Superior temporal gyrus (tissue), 1 donor: ENCODE measurements at regions not wholly inside any gene's neighbourhood (a gene's known extent, or its start where the extent isn't known, plus 50 kb on each side); places are given as distances from the start of the nearest gene placed in this dataset.

Source experiments
- DNase-seq: peaks from one replicate; pipeline ENCODE4 v3.0.0-alpha.2; 2016; ENCODE audit errors: extremely low spot score

DNA sequence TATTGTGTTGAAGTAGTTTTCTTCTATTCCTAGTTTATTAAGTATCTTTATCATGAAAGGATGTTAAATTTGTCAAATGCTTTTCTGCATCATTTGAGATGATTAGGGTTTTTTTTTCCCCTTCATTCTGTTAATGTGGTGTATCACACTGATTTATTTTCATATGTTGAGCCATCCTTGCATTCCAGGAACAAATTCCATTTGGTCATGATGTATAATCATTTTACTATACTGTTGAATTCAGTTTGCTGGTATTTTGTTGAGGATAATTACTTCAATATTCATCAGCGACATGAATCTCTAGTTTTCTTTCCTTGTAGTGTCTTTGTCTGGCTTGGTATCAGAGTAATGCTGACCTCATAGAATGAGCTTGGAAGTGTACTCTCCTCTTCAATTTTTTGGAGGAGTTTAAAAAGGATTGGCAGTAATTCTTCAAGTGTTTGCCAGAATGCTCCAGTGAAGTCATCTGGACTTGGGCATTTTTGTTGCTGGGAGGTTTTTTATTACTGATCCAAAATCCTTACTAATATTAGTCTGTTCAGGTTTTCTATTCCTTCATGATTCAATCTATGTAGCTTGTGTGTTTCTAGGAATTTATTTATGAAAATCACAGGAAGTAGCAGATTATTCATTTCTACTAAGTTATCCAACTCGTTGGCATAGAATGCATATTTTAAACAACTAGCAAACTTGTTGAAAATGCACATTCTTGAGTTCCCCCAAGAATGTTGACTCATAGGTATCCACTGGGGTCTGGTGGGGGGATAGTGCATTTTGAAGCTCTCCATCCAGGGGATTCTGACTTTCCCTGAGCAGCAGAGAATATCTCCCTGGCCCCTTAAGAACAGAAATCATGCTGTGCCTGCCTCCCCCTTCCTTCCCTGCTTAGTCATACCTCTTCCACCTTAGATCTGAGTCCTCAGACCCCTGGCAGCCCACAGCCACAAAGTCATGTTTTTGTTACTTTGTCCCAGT lies 187.1 kb downstream of the BMP7 start:
- no peak for DNase-seq

DNA sequence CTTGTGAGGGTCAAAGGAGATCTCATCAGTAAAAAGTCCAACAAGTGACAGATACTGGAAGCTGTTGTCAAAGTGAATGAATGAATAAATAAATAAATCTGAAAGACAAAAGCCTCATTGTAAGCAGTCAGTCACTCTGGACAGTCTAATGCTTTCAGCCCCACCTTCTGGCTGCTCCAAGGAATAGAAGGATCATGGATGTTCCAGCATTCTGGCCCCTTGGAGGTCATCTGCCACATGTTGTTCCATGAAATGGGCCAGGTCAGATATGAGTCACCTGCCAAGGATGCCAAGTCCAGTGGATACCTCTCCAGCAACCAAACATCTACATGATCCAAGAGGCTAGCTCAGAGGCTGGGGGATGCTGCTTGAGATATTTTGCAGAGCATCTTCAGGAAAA lies 185.6 kb downstream of the BMP7 start:
- peak; percentile 75 for DNase-seq

DNA sequence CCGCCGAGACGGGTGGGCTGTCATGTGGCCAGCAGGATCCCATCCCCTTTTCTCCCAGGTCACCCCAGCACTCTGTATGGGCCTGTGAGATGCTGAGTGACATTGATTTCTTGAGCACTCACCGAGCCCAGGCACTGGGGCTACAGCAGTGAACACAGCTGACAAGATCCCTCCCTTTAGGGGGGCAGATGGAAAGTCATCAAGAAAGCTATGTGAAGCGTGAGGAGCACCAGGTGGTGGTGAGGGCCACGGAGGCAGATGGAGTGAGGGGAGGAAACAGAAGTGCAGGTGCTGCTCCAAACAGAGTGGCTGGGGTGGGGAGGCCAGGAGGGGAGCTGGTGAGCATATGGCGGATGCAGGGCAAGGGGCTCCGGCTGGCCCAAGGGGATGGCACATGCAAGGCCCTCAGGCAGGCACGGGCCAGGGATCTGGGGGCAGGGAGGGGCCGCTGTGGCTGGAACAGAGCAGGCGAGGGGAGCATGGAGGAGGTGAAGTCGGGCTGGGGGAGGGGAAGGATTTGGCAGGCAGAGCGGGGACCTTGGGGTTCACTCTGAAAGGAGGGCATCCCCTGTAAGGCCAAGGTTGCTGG lies 184.0 kb downstream of the BMP7 start:
- no peak for DNase-seq

DNA sequence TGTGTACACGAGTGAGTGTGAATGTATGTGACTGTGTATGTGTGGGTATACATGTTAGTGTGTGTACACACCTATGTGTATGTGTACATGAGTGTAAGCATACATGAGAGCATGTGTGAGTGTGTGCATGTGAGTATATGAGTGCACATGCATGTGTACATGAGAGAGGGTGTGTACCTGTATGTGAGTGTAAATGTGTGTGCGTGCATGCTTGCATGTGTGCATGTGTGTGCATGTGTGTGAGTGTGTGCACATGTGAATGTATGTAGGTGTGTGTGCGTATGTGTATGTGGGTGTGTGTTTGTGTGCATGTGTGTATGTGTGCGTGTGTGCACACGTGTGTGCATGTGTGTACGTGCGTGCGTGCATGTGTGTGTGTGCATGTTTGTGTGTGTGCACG lies 183.4 kb downstream of the BMP7 start:
- DNase-seq = no peak

DNA sequence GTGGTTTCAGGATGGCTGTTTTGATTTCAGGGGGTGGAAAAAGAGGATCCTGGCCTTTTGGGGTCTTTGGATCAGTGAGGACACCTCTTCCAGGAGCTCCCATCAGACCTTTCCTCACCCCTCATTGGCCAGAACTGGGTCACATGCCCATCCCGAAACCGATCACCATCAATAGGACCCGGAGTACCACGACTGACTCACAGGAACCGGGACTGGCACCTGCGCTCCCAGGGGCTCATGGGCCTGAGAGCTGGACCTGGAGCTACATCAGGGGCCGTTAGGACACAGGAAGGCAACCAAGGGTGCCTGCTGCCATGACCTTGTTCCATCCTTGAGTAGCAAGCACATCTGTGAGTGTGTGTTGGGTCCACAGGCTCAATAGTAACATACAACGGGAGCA lies 180.4 kb downstream of the BMP7 start:
- DNase-seq = no peak

DNA sequence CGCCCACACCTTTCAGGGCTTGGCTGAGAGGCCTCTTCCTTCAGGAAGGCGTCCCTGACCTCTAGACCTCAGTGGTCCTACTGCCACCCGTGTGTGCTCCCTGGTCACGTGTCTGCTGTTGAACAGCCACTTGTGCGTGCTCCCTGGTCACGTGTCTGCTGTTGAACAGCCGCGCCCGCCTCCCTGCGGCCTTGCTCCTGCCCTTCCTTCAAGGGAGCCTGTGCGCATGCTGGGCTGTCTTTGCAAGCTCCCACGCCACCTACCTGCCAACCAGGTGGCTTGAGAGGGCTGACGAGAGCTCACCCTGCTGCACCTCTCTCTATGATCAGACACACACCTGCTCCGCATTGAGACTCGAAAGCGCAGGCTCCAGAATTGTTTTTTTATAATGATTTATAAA lies 179.3 kb downstream of the BMP7 start:
- no peak for DNase-seq

DNA sequence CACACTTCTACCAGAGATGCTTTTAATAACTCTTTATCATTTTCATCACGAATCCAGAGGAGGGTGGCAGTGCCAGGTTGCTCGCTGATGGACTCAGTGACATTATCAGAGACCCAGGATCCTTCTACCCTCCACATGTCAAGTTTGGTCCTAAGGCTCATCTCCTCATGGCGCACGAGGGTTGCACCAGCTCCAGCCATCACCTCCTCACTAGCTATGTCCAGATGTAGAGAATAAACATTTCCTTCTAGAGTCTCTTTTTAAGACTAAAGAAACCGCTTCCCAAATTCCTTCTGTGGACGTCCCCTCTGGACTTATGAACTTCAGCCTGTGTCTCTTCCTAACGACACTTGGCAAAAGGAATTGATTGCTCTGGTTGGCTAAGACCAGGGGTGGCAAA lies 178.7 kb downstream of the BMP7 start:
- no peak for DNase-seq

DNA sequence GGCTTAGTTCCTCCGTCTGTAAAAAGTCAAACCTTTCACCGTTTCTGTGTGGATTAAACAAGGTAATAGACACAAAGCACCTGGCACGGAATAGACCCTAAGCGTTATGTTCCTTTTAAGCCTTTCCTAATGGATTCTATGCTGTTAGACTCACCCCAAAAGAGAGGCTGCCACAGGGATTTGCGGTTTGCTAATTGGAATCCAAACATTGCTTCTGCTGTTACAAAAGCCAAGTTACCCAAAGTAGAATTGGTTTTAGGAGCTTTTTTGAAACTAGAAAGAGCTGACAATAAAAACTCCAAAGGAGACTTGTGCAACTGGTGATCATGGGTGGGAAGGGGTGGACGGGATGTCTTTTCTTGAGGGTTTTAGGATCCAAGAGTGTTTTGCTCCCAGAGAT lies 178.0 kb downstream of the BMP7 start:
- no peak for DNase-seq

DNA sequence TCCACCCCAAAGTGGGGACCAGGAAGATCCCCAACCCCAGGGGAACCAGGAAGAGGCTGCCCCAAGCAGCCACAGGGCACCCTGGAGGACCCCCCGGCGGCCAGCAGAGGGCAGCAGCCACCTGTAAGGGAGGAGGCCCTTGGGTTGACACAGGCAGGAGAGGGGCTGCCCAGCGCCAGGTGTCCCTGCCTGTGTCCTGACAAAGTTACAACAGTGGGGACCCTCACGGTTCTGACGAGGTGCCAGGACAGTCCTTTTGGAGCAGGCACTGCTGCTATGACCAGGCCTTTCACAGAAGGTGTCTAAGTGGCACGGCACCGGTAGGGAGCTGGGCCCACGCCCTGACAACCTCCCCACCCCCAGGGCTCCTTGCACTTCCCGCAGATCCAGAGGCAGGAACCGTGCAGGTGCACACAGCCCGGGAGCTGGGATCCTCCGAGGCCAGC lies 176.7 kb downstream of the BMP7 start:
- peak; percentile 81 for DNase-seq

DNA sequence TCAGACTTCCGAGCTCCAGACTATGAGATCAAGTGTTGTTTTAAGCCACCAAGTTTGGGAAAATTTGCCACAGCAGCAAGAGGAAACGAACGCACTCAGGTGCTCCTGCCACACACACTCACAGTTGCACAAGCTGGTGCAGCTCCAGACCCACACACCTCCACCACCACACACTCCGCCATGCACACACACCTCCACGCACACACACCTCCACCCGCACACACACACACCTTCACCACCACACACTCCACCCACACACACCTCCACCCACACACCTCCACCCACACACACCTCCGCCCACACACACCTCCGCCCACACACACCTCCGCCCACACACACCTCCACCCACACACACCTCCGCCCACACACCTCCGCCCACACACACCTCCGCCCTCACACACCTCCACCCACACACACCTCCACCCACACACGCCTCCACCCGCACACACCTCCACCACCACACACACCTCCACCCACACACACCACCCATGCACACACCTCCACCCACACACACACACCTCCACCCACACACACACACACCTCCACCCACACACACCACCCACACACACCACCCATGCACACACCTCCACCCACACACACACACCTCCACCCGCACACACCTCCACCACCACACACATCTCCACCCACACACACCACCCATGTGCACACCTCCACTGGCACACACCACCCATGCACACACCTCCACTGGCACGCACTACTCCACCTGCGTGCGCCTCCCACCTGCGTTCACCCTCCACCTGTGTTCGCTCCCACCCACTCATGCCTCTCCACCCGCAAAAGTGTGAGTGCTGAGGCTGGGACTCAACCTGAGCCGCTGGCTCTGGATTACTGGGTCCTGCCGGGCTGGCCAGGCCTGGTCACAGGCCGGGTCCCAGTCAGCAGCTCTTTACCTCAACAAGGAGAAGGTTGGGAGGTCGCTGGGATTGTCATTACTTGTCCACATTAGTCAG lies 175.6 kb downstream of the BMP7 start:
- DNase-seq = no peak

DNA sequence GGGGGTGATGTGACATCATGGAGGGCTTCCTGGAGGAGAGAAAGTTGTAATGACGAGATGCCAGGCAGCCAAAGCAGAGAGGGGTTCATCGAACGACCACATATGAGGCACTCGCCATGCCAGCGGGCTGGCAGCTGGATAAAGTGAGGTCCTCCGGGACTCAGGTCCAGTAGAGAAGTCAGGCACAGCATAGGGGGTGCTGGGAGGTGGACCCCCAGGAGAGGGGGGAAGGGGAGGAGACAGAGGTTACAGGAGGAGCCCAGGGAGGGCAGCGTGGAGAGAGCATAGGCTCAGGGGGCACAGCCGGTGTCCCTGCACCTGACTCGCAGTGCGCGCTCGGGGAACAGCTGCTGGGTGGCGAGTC lies 174.7 kb downstream of the BMP7 start:
- peak; percentile 10 for DNase-seq

DNA sequence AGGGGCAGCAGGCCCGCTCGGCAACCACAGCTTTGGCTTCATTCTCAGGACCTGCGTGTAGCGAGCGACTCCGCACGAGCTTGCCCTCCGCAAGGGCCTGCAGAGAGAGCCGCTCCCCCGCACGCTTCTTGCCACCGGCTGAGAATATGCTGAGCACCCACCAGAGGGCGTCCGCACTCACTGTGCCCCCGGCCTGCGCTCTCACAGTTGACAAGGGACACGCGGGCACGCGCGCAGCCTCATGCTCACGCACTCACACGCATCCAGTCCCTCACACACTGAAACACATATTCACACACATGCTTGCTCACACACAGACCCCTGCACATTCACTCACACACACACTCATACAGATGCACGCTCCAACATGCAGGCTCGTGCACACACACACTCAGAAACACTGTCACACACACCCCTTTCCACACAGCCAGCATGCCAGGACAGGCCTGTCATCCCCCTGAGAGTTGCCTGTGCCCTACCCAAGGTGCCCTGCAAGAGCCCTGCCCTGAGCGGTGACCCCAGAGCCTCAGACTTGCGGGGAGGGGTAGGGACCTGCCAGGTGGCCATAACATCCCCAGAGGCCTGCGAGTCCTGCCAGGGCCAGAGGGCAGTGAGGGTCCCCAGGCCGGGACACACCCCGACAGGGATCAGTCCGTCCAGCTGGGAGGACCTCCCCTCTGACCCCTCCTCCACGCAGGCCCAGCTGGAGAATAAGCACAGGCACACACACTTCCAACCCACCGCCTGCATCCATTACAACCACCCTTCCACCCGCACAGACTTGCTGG lies 174.1 kb downstream of the BMP7 start:
- peak; percentile 87 for DNase-seq

DNA sequence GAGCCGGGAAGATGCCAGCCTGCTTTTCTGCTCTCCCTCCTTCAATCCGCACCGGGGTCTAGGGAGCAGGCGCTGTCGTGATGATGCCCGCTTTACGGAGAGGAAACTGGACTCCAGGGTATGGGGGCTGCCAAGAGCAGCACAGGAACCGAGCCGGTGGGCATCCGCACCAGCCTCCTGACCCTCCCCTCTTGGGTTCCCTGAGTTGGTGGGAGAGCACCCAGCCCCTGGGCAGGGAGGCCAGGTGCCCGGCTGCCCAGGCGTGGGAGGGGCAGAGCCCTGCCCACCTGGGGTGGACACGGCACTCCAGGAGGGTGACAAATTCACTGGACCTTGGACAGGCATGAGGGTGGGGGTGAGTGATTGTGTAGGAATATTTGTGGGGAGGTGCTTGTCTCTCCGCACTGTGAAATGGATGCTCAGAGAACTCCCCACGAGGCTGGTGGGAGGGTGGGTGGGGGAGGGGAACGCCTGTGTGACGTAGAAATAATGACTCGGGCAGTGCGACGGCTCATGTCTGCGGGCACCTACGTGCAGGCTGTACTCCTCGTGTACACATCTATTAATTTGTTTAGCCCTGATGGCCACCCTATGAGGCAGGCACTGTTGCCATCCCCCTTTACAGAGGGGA lies 173.4 kb downstream of the BMP7 start:
- DNase-seq = no peak

DNA sequence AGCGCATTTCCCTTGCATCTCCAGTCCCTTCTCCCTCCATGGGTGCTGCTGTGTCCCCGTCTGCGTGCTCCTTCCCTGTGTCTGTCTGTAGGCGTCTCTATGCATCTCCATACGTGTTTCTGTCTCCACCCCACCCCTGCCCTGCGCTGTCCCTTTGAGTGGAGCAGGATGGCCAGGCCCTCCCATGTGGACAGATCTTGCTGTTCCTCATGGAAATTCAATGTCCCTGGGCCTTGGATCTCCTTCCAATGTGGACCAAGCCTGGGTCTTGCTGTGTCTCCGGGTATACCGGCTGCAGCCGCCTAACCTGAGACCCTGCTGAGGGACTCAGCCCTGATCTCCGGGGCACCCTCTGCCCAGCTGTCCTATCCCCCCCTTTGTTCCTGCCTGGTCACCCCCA lies 172.7 kb downstream of the BMP7 start:
- DNase-seq = no peak

DNA sequence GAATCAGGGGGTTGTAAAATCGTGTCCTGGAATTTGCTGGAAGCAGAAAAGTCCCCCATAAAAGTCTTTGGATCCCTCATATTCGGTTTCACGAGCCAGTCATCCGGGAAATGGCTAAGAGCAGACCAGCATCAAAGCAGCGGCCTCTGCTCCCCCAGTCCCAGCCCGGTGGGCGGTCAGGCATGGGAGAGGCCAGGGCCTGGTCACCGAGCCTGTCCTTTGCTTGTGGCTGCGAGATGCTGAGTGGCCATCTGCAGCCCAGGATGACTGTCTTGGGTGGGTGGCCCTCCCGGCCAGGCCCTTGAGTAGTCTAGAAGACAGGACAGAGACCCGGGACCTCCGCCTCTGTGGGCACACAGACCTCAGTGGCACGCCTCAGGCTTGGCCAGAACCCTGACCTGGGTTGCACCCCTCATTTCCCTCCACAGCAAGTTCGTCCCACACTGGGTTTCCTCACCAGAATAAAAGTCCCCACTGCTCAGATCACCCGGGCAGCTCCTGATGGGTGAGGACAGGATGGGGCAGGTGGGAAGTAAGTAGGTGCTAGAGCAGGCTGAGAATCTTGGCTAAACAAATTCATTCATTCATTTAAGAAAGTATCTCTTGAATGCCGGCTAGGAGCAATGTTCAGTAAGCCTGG lies 172.1 kb downstream of the BMP7 start:
- no peak for DNase-seq

DNA sequence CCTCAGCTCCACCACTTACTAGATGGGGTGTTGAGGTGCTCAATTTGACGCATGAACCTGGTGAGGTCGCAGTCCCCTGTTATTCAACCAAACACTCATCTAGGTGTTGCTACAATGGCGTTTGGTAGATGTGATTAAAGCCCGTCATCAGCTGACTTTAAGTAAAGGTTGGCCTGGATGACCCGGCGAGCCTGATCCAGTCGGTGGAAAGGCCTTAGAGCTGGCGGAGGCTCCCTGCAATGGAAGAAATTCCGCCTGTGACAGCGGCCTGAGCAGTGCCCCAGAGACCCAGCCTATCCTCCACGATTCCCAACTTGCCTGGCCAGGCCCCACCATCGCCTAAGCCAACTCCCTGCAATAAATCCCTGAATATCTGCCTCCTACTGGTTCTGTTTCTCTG lies 171.4 kb downstream of the BMP7 start:
- no peak for DNase-seq

DNA sequence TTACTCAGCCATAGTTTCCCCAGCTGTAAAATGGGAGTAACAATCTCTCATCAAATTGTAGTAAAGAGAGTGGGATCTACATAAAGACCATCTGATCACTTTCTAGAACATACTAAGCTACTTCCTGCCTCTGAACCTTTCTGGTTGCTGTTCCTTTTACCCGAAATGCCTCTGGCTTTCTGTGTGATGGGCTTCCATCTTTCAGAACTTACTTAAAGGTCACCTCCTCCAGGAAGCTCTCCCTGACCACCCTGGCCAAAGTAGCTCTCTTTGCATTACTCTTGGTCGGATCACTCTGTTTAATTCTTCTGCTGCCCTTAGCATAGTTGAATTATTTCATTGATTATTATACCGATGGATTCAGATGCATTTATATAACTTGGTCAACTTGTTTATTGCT lies 171.0 kb downstream of the BMP7 start:
- DNase-seq = no peak

DNA sequence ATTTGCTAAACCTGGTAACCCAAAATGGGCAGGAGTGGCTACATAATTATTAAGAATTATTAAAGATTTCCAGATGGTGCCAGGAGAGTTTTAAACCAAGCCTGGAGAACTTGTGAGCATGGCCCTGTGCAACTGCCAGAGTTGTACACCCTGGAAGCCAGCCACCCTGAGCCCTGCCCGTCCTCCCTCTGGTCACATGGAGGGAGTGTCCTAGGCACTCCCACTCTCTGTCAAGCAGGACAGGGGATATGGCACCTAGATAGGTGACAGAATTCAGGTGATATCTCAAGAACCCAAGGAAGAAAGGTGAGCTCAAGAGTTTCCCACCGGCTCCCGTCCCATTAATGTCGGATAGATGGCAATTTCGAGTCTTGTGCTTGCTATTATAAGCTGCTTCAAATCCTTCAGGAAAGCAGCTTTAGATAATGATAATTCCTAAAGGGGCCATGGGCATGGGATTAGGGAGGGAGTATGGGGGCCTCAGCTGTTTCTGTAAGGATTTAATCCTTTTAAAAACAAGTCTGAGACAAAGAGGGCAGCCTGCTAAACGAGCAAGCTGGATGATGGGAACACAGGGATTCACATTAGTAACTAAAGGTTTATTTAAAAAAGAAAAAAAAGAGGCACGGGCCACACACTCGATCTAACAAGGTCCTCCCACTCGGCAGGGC lies 169.1 kb downstream of the BMP7 start:
- DNase-seq = no peak

DNA sequence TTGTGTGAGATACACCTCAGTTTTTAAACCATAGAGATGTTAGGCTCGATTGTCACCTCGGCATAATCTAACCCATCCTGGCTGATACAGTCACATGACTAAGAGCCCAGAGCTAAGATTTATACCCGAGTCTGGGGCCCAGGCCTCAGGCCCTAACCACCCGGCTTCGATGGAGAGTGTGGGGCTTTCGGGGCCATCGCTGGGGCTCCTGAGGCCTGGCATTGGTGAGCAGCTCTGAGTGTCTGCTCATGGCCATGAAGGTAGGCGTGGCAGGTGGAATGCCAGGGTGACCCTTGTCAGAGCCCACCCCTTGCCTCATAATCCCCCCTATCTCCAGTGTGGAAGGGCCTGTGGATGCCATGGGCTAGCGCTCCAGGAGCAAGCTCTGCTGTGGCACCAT lies 164.3 kb downstream of the BMP7 start:
- DNase-seq = no peak

DNA sequence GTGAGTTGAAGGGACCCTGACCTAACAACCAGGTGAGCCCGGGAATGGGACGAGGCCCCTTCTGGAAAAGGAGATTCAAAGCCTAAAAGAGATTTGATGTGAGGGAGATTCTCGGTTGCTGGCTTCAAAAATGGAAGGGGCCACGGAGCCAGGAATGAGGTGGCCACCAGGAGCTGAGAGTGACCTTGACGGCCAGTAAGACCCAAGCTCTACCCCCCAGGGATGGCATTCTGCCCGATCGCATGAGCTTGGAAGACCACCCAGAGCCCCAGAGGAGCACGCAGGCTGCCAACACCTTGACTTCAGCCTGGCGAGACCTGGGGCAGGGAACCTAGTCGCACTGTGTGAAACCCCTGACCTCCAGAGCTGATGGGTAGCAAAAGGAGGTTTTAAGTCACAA lies 163.9 kb downstream of the BMP7 start:
- no peak for DNase-seq
